GM23248 (cell line): ENCODE measurements at regions not wholly inside any gene's neighbourhood (a gene's known extent, or its start where the extent isn't known, plus 50 kb on each side); places are given as distances from the start of the nearest gene placed in this dataset.
"Not testable (repeated sequence)": the region's sequence is repeated elsewhere in the genome, so short reads cannot be mapped to it uniquely, and the experiment has no call there.

ENCODE experiments used
- DNase-seq: peaks from one replicate; pipeline ENCODE4 v3.0.0-alpha.2; 2015
- H2AFZ ChIP-seq: fragments of 200-600 bp; sonication (generic); 2 replicates; pipeline ENCODE4 v1.6.1; 2016; ENCODE audit warnings: antibody characterized with exemption
- H3F3A ChIP-seq: fragments of 200-600 bp; sonication (generic); 2 replicates; pipeline ENCODE4 v1.6.1; 2016; ENCODE audit warnings: mild to moderate bottlenecking, antibody characterized with exemption, mixed run types; ENCODE audit not compliant: insufficient read depth
- H3K27ac ChIP-seq: fragments of 200-600 bp; sonication (generic); 2 replicates; pipeline ENCODE4 v1.5.1; 2016; ENCODE audit warnings: mild to moderate bottlenecking
- H3K27me3 ChIP-seq: fragments of 200-600 bp; sonication (generic); replicated peaks from 2 replicates; pipeline ENCODE4 v1.6.1; 2016; ENCODE audit warnings: mild to moderate bottlenecking; ENCODE audit not compliant: insufficient read depth
- H3K36me3 ChIP-seq: fragments of 200-600 bp; sonication (generic); 2 replicates; pipeline ENCODE4 v1.6.1; 2016; ENCODE audit warnings: low read depth, mild to moderate bottlenecking
- H3K4me1 ChIP-seq: fragments of 200-600 bp; sonication (generic); 2 replicates; pipeline ENCODE4 v1.6.1; 2016; ENCODE audit warnings: mild to moderate bottlenecking; ENCODE audit not compliant: insufficient read depth
- H3K4me2 ChIP-seq: fragments of 200-600 bp; sonication (generic); one replicate; pipeline ENCODE4 v1.6.1; 2016; ENCODE audit warnings: mild to moderate bottlenecking; ENCODE audit not compliant: unreplicated experiment
- H3K4me3 ChIP-seq: fragments of 200-600 bp; sonication (generic); 2 replicates; pipeline ENCODE4 v1.5.1; 2016; ENCODE audit warnings: mild to moderate bottlenecking
- H3K79me2 ChIP-seq: fragments of 200-600 bp; sonication (generic); 2 replicates; pipeline ENCODE4 v1.6.1; 2016; ENCODE audit warnings: mild to moderate bottlenecking; ENCODE audit not compliant: insufficient read depth
- H3K9ac ChIP-seq: fragments of 200-600 bp; sonication (generic); 2 replicates; pipeline ENCODE4 v1.6.1; 2016; ENCODE audit warnings: mild to moderate bottlenecking
- H3K9me2 ChIP-seq: fragments of 200-600 bp; sonication (generic); 2 replicates; pipeline ENCODE4 v1.6.1; 2016; ENCODE audit warnings: mixed run types, mild to moderate bottlenecking, moderate library complexity; ENCODE audit not compliant: insufficient read depth
- H3K9me3 ChIP-seq: fragments of 200-600 bp; sonication (generic); one replicate; pipeline ENCODE4 v1.6.1; 2017; ENCODE audit warnings: low read depth
- H4K20me1 ChIP-seq: fragments of 200-600 bp; sonication (generic); 2 replicates; pipeline ENCODE4 v1.6.0; 2016; ENCODE audit not compliant: insufficient read depth
- EZH2 ChIP-seq: fragments of 200-600 bp; sonication (generic); IDR thresholded peaks from 2 replicates; pipeline ENCODE4 v1.6.1; 2018; ENCODE audit warnings: antibody characterized with exemption, mild to moderate bottlenecking; ENCODE audit not compliant: insufficient read depth, poor library complexity, severe bottlenecking
- EZH2phosphoT487 ChIP-seq: fragments of 200-600 bp; sonication (generic); IDR thresholded peaks from 2 replicates; pipeline ENCODE4 v1.6.1; 2018; ENCODE audit warnings: antibody characterized with exemption, moderate library complexity, mild to moderate bottlenecking, low read depth; ENCODE audit not compliant: insufficient read depth
- WGBS, 2 experiments: methylation state at CpG; one replicate each; pipeline ENCODE4 v1.1.6; 2015 to 2017; ENCODE audit warnings: low lambda C conversion rate in 2 of 2, low coverage in 1 of 2; ENCODE audit errors: missing lambda C conversion rate in 2 of 2; 5-methylcytosine and 5-hydroxymethylcytosine counted together
- in situ Hi-C: fragments of 300-500 bp; cut with MboI; formaldehyde crosslinking; loops from 2 replicates; pipeline ENCODE4 v1.15.0; 2020

DNA sequence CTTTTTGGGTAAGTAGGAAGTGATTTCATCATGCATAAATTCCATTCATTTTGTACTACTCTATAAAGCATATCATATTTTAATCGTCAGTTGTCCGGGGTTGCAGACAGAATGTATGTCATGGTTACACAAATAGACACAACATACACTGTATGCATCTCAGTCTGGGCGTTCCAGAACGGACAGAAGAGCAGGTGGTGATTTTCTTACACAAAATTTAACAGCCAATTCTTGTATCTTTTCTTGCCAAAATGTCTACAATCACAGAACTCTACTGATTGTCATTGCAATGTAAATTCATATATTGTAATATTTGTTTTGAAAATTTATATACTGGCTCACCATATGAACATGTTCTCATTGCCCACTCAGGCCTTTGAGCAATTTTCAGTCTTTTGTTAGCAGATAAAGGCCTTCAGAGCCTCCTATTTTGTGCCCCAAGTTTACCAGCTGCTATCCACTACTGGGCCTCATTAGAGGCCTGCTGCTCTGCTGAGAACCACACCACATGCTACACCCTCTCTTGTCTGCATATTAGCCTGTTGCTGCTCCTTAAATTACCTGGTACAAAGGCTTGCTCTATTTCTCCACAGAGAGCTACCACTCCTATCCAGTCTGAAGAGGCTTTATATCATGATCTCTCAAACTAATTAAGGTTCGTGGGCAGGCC, 61.5 kb downstream of the PRDM13 start:
- Histone ChIP-seq H3F3A (no peaks in the 10 kb centered on the region), H3K4me1 (no peaks in the 10 kb centered on the region), H3K27me3 (no peaks in the 10 kb centered on the region), H3K36me3 (no peaks in the 10 kb centered on the region), H2AFZ (no peak overlapping the region), H3K9me3 (no peaks in the 10 kb centered on the region), H3K9me2 (no peaks in the 10 kb centered on the region), H3K27ac (no peak overlapping the region), H3K79me2 (no peaks in the 10 kb centered on the region), H3K4me3 (no peak overlapping the region), H3K9ac (no peak overlapping the region), H3K4me2 (no peak overlapping the region), H4K20me1 (no peaks in the 10 kb centered on the region)
- in situ Hi-C loops: no loop called here
- DNase-seq: no peak
- 6 to 8% methylated on average over 5 of the region's 5 CpGs for WGBS, 2 experiments
- no peak for TF ChIP-seq EZH2phosphoT487
- TF ChIP-seq EZH2: no peak

DNA sequence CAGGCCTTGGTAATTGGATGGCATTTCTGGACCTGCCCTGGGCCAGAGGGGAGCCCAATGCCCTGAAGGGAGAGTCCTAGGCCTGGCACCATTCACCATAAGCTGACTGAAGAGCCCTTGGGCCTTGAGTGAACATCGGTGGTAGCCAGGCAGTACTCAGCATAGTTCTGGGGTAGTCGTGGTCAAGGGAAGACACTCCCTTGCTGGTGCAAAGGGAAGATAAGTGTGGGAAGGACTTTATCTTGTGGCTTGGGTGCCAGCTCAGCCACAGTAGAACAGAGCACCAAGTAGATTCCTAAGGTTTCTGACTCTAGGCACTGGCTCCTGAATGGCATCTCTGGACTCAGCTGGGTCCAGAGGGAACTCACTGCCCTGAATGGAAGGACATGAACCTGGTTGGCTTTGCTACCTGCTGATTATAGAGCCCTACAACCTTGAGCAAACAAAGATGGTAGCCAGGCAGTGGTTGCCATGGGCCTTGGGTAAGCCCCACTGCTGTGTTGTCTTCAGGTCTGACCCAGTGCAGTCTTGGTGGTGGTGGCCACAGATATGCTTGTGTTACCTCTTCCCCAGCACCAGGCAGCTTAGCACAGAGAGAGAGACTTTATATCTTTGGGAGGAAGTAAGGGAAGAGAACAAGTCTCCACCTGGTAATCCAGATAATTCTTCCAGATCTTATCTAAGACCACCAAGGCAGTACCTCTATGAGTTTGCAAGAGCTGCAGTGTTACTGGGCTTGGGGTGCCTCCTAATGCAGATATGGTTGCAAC, 83.5 kb downstream of the PRDM13 start:
- no peaks in the 10 kb centered on the region for H4K20me1 ChIP-seq
- H3K9ac ChIP-seq: no peak overlapping the region
- in situ Hi-C loops: no loop called here
- H3K27ac ChIP-seq: no peak overlapping the region
- no peaks in the 10 kb centered on the region for H3K9me3 ChIP-seq
- no peaks in the 10 kb centered on the region for H3F3A ChIP-seq
- 29 to 39% methylated on average over 2 of the region's 2 CpGs for WGBS, 2 experiments
- no peak overlapping the region for H3K4me3 ChIP-seq
- no peaks in the 10 kb centered on the region for H3K9me2 ChIP-seq
- no peaks in the 10 kb centered on the region for H3K27me3 ChIP-seq
- no peak overlapping the region for H3K4me2 ChIP-seq
- no peaks in the 10 kb centered on the region for H3K36me3 ChIP-seq
- no peaks in the 10 kb centered on the region for H3K79me2 ChIP-seq
- H3K4me1 ChIP-seq: no peaks in the 10 kb centered on the region
- DNase-seq: no peak
- TF ChIP-seq EZH2phosphoT487 (no peak), EZH2 (no peak)
- no peak overlapping the region for H2AFZ ChIP-seq

DNA sequence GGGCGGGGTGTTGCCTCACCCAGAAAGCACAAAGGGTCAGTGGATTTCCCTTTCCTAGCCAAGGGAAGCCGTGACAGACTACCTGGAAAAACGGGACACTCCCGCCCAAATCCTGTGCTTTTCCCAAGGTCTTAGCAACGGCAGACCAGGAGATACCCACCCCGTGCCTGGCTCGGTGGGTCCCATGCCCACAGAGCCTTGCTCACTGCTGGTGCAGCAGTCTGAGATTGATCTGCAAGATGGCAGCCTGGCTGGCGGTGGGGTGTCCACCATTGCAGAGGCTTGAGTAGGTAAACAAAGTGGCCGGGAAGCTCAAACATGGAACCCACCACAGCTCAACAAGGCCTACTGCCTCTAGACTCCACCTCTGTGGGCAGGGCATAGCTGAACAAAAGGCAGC, 95.7 kb downstream of the PRDM13 start:
- H3K4me3 ChIP-seq, DNase-seq, H3K4me2 ChIP-seq, H3F3A ChIP-seq, H2AFZ ChIP-seq, H3K9me2 ChIP-seq, in situ Hi-C loops, H3K79me2 ChIP-seq, H3K27me3 ChIP-seq, H3K9ac ChIP-seq, H4K20me1 ChIP-seq, H3K27ac ChIP-seq, H3K4me1 ChIP-seq, H3K36me3 ChIP-seq, H3K9me3 ChIP-seq: not testable (repeated sequence)
- 17 to 31% methylated on average over 9 of the region's 9 CpGs for WGBS, 2 experiments

DNA sequence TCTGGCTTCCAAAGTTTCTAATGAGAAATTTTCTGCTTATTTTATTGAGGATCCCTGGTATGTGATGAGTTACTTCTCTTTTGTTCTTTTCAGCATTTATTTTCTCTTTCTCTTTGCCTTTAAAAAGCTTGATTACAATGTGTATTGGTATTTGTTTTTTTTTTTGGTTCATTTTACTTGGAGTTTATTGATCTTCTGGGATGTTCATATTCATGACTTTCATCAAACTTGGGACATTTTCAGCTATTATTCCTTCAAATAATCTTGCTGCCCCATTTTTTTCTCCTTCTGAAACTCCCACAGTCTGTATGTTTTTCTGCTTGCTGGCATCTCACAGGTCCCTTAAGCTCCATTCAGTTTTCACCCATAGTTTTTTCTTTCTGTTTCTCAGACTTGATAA, 102.4 kb downstream of the PRDM13 start:
- Histone ChIP-seq H3F3A (no peaks in the 10 kb centered on the region), H3K9me2 (no peaks in the 10 kb centered on the region), H3K27me3 (no peaks in the 10 kb centered on the region), H3K9ac (no peak overlapping the region), H3K36me3 (no peaks in the 10 kb centered on the region), H3K4me3 (no peak overlapping the region), H3K4me1 (no peaks in the 10 kb centered on the region), H3K4me2 (no peak overlapping the region), H3K9me3 (no peaks in the 10 kb centered on the region), H3K79me2 (no peaks in the 10 kb centered on the region), H4K20me1 (no peaks in the 10 kb centered on the region), H3K27ac (no peak overlapping the region), H2AFZ (no peak overlapping the region)
- in situ Hi-C loops: no loop called here
- TF ChIP-seq EZH2phosphoT487 (no peak), EZH2 (no peak)
- DNase-seq: no peak

DNA sequence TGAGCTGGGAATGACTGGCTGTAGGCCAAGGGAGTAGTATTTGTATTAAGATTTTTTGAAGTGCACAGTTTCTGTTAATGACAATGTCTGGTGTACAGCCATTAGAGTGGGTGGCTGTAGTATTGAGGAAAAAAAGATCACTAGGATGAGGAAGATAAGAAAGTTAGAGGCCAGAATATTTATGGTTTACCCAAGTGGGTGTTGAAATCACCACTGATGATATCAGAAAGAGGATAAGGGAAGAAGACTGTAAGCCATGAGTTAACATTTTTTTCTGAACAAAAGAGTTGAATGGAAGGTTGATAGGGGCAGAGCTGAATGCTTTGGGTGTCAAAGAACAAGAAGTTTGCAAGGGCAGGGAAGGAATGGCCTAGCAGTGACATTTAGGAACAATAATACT, 104.7 kb downstream of the PRDM13 start:
- Histone ChIP-seq H3K9ac (no peak overlapping the region), H4K20me1 (no peaks in the 10 kb centered on the region), H3K4me3 (no peak overlapping the region), H3K9me2 (no peaks in the 10 kb centered on the region), H3K9me3 (no peaks in the 10 kb centered on the region), H2AFZ (no peak overlapping the region), H3K4me1 (no peaks in the 10 kb centered on the region), H3K36me3 (no peaks in the 10 kb centered on the region), H3K79me2 (no peaks in the 10 kb centered on the region), H3K4me2 (no peak overlapping the region), H3F3A (no peaks in the 10 kb centered on the region), H3K27me3 (no peaks in the 10 kb centered on the region), H3K27ac (no peak overlapping the region)
- in situ Hi-C loops: no loop called here
- TF ChIP-seq EZH2 (no peak), EZH2phosphoT487 (no peak)
- no peak for DNase-seq
